ENCODE measurements at regions not wholly inside any gene's neighbourhood (a gene's known extent, or its start where the extent isn't known, plus 50 kb on each side); places are given as distances from the start of the nearest gene placed in this dataset.

DNA sequence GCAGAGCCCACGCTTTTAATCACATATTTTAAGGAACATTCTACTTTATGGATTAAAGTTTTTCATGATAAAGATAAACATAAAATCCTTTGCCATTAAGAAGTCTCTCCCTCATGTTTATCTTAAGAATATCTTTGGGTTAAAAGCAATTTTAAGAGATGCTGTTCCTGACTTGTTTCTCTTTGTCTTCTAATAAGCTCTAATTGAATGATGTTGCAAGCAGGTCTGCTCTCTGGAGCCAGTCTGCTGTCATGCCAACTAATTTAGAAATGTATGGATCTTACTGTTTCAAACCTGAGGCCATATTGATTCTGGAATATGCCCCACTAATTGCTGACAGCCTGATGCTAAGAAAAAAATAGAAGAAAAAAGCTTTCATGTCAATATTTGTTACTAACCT, 173.6 kb downstream of the TTC8 start:
- no peak overlapping the region for H3K14ac ChIP-seq (ENCODE audit: insufficient read length)
- H3K23ac ChIP-seq (ENCODE audit: insufficient read length) = no peak overlapping the region
- H4K91ac ChIP-seq (replicated peaks; ENCODE audit: insufficient read length, low read length) = no peak overlapping the region
- no peaks in the 10 kb centered on the region for H3K79me2 ChIP-seq (ENCODE audit: control insufficient read depth in 1 of 2, insufficient read depth in 2 of 2, low read length in 2 of 2)
- no peaks in the 10 kb centered on the region for H3K36me3 ChIP-seq (ENCODE audit: control insufficient read depth in 2 of 4, insufficient read depth in 4 of 4, low read length in 3 of 4)
- H3K4me2 ChIP-seq (ENCODE audit: insufficient read depth in 1 of 2, low read depth in 2 of 2, low read length in 2 of 2) = no peak overlapping the region
- H3K27me3 ChIP-seq (replicated peaks in 1 of 4; ENCODE audit: control insufficient read depth in 3 of 4, extremely low read depth in 1 of 4, insufficient read depth in 3 of 4, low read length in 3 of 4) = no peaks in the 10 kb centered on the region
- H4K5ac ChIP-seq (ENCODE audit: insufficient read length, low read depth, low read length) = no peak overlapping the region
- DNase-seq (ENCODE audit: low read depth in 1 of 2, low spot score in 2 of 2) = no peak
- no peak overlapping the region for H2BK20ac ChIP-seq (ENCODE audit: low read length)
- H3K4me3 ChIP-seq (ENCODE audit: extremely low read depth in 1 of 4, insufficient read depth in 2 of 4, low read depth in 3 of 4, low read length in 4 of 4) = no peak overlapping the region
- no peak overlapping the region for H2AFZ ChIP-seq (ENCODE audit: low read length)
- H3K18ac ChIP-seq (ENCODE audit: extremely low read depth, low read length) = no peak overlapping the region
- H2BK15ac ChIP-seq (ENCODE audit: low read length) = no peak overlapping the region
- no peak overlapping the region for H4K8ac ChIP-seq (ENCODE audit: extremely low read depth, insufficient read depth, low read length)
- H2BK120ac ChIP-seq (replicated peaks; ENCODE audit: low read depth, low read length) = no peak overlapping the region
- no peak overlapping the region for H2AK5ac ChIP-seq (ENCODE audit: low read depth, low read length)
- H4K20me1 ChIP-seq (replicated peaks in 1 of 2; ENCODE audit: control insufficient read depth in 1 of 2, insufficient read depth in 2 of 2, low read length in 2 of 2) = no peaks in the 10 kb centered on the region
- H2BK5ac ChIP-seq (ENCODE audit: low read depth, low read length) = no peak overlapping the region
- ChIA-PET CTCF (ENCODE audit: partially characterized antibody) (interaction anchor here (1.2 to 1.5 kb wide), 3 partner anchors 15 to 331 kb away, joined by 3 to 5 read pairs (median 3); no protein-coding TSS in a partner anchor), POLR2A (ENCODE audit: partially characterized antibody) (no interaction called here)
- WGBS, 2 experiments (ENCODE audit: extremely low coverage in 1 of 2, insufficient coverage in 1 of 2, insufficient read length in 1 of 2, insufficient replicate concordance in 2 of 2, low coverage in 1 of 2, low lambda C conversion rate in 2 of 2, missing lambda C conversion rate in 1 of 2) = 79% methylated on average over 1 of the region's 1 CpG; no CpG with 5 or more reads in 1 of the 2 experiments
- FAIRE-seq = no peak
- no peak overlapping the region for H3K9ac ChIP-seq (replicated peaks in 1 of 4; ENCODE audit: extremely low read depth in 1 of 4, low read depth in 3 of 4, low read length in 3 of 4)
- H2BK12ac ChIP-seq (ENCODE audit: low read depth, low read length) = no peak overlapping the region
- H3K4ac ChIP-seq (replicated peaks; ENCODE audit: insufficient read length, low read depth, low read length) = no peak overlapping the region
- no peaks in the 10 kb centered on the region for H3K23me2 ChIP-seq (ENCODE audit: low read depth, low read length)
- peaks cover 0 to 3% (median 0%) of the 10 kb centered on the region in 4 experiments; a peak in 1 of 7 replicates for H3K4me1 ChIP-seq (replicated peaks in 1 of 4; ENCODE audit: control insufficient read depth in 3 of 4, insufficient read depth in 4 of 4, low read length in 3 of 4)
- no peaks in the 10 kb centered on the region for H3K79me1 ChIP-seq (ENCODE audit: low read depth, low read length)
- H3K9me3 ChIP-seq (ENCODE audit: insufficient read depth in 2 of 2, low read depth in 1 of 2, low read length in 1 of 2) = no peaks in the 10 kb centered on the region
- H3K27ac ChIP-seq (ENCODE audit: low read depth, low read length) = no peak overlapping the region
- H3K56ac ChIP-seq (replicated peaks; ENCODE audit: insufficient read length, low read depth, low read length) = no peak overlapping the region
- TF ChIP-seq BACH1 (IDR thresholded peaks at IDR 0.05; ENCODE audit: low read length) = no peak
- TF ChIP-seq, protein P1, sequence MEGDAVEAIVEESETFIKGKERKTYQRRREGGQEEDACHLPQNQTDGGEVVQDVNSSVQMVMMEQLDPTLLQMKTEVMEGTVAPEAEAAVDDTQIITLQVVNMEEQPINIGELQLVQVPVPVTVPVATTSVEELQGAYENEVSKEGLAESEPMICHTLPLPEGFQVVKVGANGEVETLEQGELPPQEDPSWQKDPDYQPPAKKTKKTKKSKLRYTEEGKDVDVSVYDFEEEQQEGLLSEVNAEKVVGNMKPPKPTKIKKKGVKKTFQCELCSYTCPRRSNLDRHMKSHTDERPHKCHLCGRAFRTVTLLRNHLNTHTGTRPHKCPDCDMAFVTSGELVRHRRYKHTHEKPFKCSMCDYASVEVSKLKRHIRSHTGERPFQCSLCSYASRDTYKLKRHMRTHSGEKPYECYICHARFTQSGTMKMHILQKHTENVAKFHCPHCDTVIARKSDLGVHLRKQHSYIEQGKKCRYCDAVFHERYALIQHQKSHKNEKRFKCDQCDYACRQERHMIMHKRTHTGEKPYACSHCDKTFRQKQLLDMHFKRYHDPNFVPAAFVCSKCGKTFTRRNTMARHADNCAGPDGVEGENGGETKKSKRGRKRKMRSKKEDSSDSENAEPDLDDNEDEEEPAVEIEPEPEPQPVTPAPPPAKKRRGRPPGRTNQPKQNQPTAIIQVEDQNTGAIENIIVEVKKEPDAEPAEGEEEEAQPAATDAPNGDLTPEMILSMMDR (IDR thresholded peaks at IDR 0.05; ENCODE audit: control extremely low read depth in 1 of 3, insufficient read depth in 1 of 3, low read depth in 1 of 3, low read length in 3 of 3) = no peak
- TF ChIP-seq, protein P2, sequence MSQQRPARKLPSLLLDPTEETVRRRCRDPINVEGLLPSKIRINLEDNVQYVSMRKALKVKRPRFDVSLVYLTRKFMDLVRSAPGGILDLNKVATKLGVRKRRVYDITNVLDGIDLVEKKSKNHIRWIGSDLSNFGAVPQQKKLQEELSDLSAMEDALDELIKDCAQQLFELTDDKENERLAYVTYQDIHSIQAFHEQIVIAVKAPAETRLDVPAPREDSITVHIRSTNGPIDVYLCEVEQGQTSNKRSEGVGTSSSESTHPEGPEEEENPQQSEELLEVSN (IDR thresholded peaks at IDR 0.05) = no peak
- TF ChIP-seq TEAD4 (IDR thresholded peaks at IDR 0.05; ENCODE audit: low read depth, low read length) = no peak
- TF ChIP-seq SUZ12 (IDR thresholded peaks at IDR 0.05; ENCODE audit: low read length) = no peak
- TF ChIP-seq KDM1A (IDR thresholded peaks at IDR 0.05; ENCODE audit: borderline replicate concordance, low read length) = no peak
- no peak for TF ChIP-seq RNF2 (IDR thresholded peaks at IDR 0.05; ENCODE audit: borderline replicate concordance, low read depth, low read length, missing control alignments, poor library complexity, severe bottlenecking)
- no peak for TF ChIP-seq TAF7 (optimal IDR thresholded peaks at IDR 0.05; ENCODE audit: borderline replicate concordance, low read depth, low read length)
- no peak for TF ChIP-seq PHF8 (conservative IDR thresholded peaks at IDR 0.05; ENCODE audit: low read depth, low read length)
- TF ChIP-seq SP2 (IDR thresholded peaks at IDR 0.05; ENCODE audit: low read length) = no peak
- TF ChIP-seq, protein P3, sequence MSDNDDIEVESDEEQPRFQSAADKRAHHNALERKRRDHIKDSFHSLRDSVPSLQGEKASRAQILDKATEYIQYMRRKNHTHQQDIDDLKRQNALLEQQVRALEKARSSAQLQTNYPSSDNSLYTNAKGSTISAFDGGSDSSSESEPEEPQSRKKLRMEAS (IDR thresholded peaks at IDR 0.05) = no peak

Data from H1 (cell line).